GM12875 (cell line): ENCODE measurements at regions not wholly inside any gene's neighbourhood (a gene's known extent, or its start where the extent isn't known, plus 50 kb on each side); places are given as distances from the start of the nearest gene placed in this dataset.

Source experiments
- H3K4me3 ChIP-seq: one replicate; pipeline ENCODE4 v1.5.1; 2011; ENCODE audit warnings: low read depth, low read length, control low read depth
- TF ChIP-seq, protein P1 (sequence below): IDR thresholded peaks from 2 replicates; pipeline ENCODE4 v1.5.1; 2011; ENCODE audit warnings: low read depth, mild to moderate bottlenecking, control low read depth, inconsistent platforms, low read length, moderate library complexity, borderline replicate concordance; ENCODE audit not compliant: insufficient read depth

DNA sequence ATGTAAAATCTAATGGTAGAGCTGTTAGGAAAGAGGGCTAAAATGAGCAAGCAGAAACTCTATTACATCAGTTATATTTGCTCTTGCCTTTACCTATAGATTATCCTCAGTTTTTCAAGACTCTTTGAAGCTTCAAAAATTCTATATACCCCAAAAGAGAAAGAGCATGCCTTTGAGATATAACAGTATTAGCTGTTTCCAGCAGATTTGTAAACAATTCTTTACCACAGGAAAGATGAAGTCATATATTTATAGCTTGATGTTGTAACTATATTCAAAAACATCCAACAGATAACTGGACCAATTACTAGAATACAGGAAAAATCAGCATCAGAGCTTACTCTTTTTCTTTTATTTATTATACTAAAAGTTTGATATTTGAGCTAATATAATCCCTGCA is 416.2 kb upstream of the TPK1 start:
- TF ChIP-seq, protein P1, sequence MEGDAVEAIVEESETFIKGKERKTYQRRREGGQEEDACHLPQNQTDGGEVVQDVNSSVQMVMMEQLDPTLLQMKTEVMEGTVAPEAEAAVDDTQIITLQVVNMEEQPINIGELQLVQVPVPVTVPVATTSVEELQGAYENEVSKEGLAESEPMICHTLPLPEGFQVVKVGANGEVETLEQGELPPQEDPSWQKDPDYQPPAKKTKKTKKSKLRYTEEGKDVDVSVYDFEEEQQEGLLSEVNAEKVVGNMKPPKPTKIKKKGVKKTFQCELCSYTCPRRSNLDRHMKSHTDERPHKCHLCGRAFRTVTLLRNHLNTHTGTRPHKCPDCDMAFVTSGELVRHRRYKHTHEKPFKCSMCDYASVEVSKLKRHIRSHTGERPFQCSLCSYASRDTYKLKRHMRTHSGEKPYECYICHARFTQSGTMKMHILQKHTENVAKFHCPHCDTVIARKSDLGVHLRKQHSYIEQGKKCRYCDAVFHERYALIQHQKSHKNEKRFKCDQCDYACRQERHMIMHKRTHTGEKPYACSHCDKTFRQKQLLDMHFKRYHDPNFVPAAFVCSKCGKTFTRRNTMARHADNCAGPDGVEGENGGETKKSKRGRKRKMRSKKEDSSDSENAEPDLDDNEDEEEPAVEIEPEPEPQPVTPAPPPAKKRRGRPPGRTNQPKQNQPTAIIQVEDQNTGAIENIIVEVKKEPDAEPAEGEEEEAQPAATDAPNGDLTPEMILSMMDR: no peak
- H3K4me3 ChIP-seq: no peak overlapping the region

DNA sequence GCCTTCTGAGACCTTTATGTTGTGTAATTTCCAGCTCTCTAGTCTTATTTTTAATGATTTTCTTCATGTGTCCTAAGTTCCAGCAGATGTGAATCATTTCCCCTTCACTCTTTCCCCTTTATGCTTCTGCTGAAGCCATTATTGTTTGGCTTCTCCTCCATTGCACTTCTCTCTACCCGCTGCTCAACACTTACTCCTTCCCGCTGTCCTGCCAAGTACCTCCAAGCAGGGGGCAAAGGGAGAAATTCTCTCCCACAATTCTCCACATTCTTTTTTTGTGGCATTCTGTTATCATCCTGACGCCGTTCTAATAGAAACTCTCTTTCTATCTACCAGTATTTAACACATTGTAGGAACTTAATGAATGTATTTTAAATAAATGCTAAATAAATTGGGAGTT is 388.9 kb upstream of the TPK1 start:
- H3K4me3 ChIP-seq: no peak overlapping the region
- TF ChIP-seq, protein P1: no peak

DNA sequence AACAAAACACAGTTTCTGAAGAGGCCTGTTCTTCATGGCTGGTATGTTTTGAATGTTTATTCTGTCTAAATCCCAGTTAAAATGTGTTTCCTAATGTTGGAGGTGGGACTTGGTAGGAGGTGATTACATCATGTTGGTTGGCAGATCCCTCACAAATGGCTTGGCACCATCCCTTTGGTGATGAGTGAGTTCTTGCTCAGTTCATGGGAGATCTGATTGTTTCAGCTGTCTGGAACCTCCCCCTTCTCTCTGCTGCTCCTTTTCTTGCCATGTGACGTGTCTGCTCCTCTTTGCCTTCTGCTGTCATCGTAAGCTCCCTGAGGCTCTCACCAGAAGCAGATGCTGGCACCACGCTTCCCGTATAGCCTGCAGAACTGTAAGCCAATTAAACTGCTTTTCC is 383.6 kb upstream of the TPK1 start:
- TF ChIP-seq, protein P1: no peak

DNA sequence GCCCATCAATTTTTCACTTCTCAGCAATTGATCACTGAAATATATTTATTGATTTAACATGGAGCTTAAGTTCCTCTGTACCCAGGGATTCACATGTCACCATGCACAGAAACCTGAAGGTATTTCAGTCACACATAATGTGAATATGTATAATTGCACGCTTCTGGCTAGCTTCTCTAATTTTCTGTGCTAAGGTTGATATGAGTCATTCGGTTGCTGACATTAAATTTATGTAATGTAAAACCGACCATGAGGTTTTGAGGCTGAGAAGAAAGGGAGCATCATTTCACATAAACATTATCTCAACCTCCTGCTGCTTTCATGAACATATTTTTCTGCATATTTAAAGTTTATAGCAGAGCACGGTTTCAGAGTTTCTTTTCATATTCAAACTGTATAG is 381.0 kb upstream of the TPK1 start:
- TF ChIP-seq, protein P1: no peak
- no peak overlapping the region for H3K4me3 ChIP-seq

More for the DNA sequence above, 383.6 kb upstream of the TPK1 start:
- no peak overlapping the region for H3K4me3 ChIP-seq

DNA sequence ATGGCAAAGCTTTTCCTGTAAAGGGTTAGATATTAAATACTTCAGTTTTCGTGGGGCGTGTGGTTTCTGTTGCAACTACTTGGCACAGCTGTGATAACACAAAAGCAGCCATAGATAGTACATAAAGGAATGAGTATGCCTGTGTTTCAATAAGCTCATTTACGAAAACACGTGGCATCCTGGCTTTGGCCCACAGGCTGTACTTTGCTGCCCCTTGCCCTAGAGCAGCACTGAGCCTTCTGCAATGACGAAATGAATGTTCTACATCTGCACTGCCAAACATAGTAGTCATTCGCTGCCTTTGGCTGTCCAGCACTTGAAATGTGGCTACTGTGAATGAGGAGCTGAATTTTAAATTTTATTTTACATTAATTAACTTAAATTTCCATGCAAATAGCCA is 376.2 kb upstream of the TPK1 start:
- TF ChIP-seq, protein P1: no peak
- H3K4me3 ChIP-seq: no peak overlapping the region

DNA sequence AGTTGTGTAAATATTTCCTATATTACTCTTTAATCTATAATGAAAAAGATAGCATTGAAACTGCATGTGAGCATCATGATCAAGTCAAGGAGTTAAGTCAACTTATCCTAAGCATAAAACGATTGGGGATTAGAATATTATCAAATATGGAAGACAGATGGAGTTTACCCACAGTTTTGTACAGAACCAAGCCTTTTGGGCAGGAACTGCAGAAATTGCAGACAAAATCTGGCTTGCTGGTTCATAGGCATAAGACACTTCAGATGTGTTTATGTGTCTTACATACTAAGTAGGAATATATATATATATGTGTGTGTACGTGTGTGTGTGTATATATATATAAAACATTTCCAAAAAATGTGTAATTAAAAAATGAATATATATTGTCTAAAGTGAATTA is 375.4 kb upstream of the TPK1 start:
- TF ChIP-seq, protein P1: no peak
- no peak overlapping the region for H3K4me3 ChIP-seq

DNA sequence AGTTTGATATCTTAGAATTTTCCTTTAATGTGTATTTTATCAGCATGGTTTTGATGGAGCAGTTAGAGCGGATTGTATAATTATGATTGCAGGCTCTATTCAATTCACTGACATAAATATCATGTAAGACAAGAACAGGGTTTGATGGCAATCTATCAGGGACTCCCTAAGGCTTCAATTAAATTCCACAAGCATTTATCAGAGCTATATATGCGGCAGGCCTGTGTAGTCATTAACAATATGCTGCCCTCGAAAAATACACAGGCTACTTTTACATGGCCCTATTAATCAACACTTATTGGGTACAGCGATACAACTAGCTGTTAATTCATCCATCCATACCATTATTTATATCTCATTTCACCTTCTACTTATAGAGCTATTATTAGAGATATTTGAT is 358.1 kb upstream of the TPK1 start:
- TF ChIP-seq, protein P1: no peak
- no peak overlapping the region for H3K4me3 ChIP-seq
